Small intestine (tissue), 7 donors: ENCODE measurements at regions not wholly inside any gene's neighbourhood (a gene's known extent, or its start where the extent isn't known, plus 50 kb on each side); places are given as distances from the start of the nearest gene placed in this dataset.

Source experiments
- DNase-seq, 2 donors: peaks; one replicate each; pipeline versions ENCODE4 v3.0.0 to v3.0.0-alpha.2; 2013
- FAIRE-seq: peaks from 2 replicates; lab custom pipeline; 2012; peaks lifted over from hg19 to GRCh38; lab: Jason Lieb, UNC
- H3K27ac ChIP-seq, 3 donors: one replicate each; pipeline ENCODE4 v1.5.1; 2013; ENCODE audit warnings: low read length in 2 of 3, mild to moderate bottlenecking in 2 of 3, control low read depth in 1 of 3, inconsistent platforms in 1 of 3, low read depth in 1 of 3, moderate library complexity in 1 of 3
- H3K27me3 ChIP-seq, 3 donors: one replicate each; pipeline ENCODE4 v1.6.1; 2013; ENCODE audit warnings: low read length in 3 of 3, inconsistent platforms in 1 of 3; ENCODE audit not compliant: control insufficient read depth in 3 of 3, insufficient read depth in 3 of 3
- H3K36me3 ChIP-seq, 3 donors: one replicate each; pipeline ENCODE4 v1.6.1; 2013; ENCODE audit warnings: low read length in 3 of 3, inconsistent platforms in 1 of 3, low read depth in 1 of 3, mild to moderate bottlenecking in 1 of 3, moderate library complexity in 1 of 3; ENCODE audit not compliant: control insufficient read depth in 3 of 3, insufficient read depth in 2 of 3
- H3K4me1 ChIP-seq, 3 donors: one replicate each; pipeline ENCODE4 v1.6.1; 2013; ENCODE audit warnings: low read length in 2 of 3, inconsistent platforms in 1 of 3, low read depth in 1 of 3, mild to moderate bottlenecking in 1 of 3, moderate library complexity in 1 of 3; ENCODE audit not compliant: control insufficient read depth in 3 of 3, insufficient read depth in 2 of 3
- H3K4me3 ChIP-seq, 3 donors: one replicate each; pipeline ENCODE4 v1.5.1; 2013; ENCODE audit warnings: low read length in 3 of 3, control low read depth in 1 of 3, inconsistent platforms in 1 of 3, low read depth in 1 of 3, mild to moderate bottlenecking in 1 of 3, moderate library complexity in 1 of 3
- H3K9me3 ChIP-seq, 2 donors: one replicate each; pipeline ENCODE4 v1.6.1; 2013; ENCODE audit warnings: low read depth in 1 of 2, low read length in 1 of 2; ENCODE audit not compliant: control insufficient read depth in 2 of 2, insufficient read depth in 1 of 2
- WGBS, 3 donors: extraction: QIAGEN DNeasy Blood & Tissue Kit; methylation state at CpG; one replicate each; pipeline ENCODE4 v1.1.7; 2013; 5-methylcytosine and 5-hydroxymethylcytosine counted together
- donor health status: healthy with polysubstance abuse.
- donor health status: control.
- donor health status: control.
- donor health status: Bipolar disorder and iron deficiency.
- donor health status: healthy.

- FAIRE-seq, result no peak
- 73 to 90% (median 75%) methylated on average over 3 of the region's 3 CpGs for WGBS, 3 donors
- DNase-seq, result no peak
These were observed 252.2 kb upstream of the HABP2 start for GRCh38 chr10:113300617-113301016.

DNA sequence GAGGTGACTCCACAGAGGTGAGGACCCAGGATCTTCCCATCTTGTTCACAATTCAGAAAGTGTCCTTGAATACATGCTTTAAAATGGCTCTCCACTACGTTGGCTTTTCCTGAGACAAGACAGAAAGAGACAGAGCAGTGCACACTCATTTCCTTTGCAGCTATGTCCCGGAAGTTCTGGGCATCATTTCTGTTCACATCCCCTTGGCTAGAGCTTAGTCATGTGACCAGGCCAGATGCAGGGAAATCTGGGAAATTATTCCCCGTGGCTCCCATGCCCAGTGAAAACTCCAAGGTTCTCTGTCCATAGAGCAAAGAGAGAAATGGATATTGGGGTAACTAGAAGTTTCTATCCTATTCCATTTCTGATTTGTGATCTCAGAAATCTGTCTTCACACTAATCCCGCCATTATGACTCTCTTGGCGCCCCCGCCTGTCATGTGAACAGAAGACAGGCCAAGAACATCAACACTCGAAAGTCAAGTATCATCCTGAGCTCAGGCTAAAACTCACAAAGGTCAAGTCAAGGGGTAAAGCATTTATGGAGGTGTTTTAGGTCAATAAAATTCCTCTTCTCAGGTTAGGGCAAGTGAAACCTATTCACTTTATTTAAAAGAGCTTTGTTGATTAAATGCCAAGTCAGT is 251.4 kb upstream of the HABP2 start:
- Histone ChIP-seq H3K27ac (no peak overlapping the region), H3K4me1 (no peaks in the 10 kb centered on the region), H3K36me3 (no peaks in the 10 kb centered on the region), H3K9me3 (no peaks in the 10 kb centered on the region), H3K4me3 (no peak overlapping the region), H3K27me3 (no peaks in the 10 kb centered on the region)
- DNase-seq (no peak), FAIRE-seq (no peak)
- 81 to 87% (median 86%) methylated on average over 7 of the region's 7 CpGs for WGBS, 3 donors

More at GRCh38 chr10:113300617-113301016, 252.2 kb upstream of the HABP2 start:
- H3K36me3 ChIP-seq, result no peaks in the 10 kb centered on the region
- H3K4me1 ChIP-seq, result no peaks in the 10 kb centered on the region
- H3K27me3 ChIP-seq, result no peaks in the 10 kb centered on the region
- H3K27ac ChIP-seq, result no peak overlapping the region
- no peaks in the 10 kb centered on the region for H3K9me3 ChIP-seq
- H3K4me3 ChIP-seq, result no peak overlapping the region

DNA sequence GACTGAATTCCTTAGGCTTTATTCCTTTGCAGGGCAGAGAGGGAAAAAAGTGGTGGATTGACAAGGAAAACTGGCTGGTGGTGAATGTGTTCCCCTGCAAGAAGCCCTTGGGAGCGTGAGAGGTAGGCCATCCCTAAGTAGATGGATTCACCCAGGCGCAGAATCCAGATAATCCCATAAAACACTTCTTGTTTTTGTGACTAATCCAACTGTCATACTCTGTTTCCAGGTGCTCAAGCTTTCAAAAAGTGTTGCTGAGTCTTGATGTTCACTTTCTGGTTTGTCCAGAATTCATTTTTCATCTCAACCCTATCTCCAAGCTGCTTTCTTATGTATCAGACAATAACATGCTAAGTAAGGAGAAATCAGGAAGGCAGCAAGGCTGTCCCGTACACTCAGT is 250.8 kb upstream of the HABP2 start:
- Histone ChIP-seq H3K4me1 (no peaks in the 10 kb centered on the region), H3K36me3 (no peaks in the 10 kb centered on the region), H3K4me3 (no peak overlapping the region), H3K9me3 (no peaks in the 10 kb centered on the region), H3K27me3 (no peaks in the 10 kb centered on the region), H3K27ac (no peak overlapping the region)
- FAIRE-seq (no peak), DNase-seq (no peak)
- 86 to 92% (median 92%) methylated on average over 3 of the region's 3 CpGs for WGBS, 3 donors

- H3K4me1 ChIP-seq, result no peaks in the 10 kb centered on the region
- no peaks in the 10 kb centered on the region for H3K36me3 ChIP-seq
- H3K27ac ChIP-seq, result no peak overlapping the region
- FAIRE-seq (no peak), DNase-seq (no peak)
- WGBS, 3 donors, result 76 to 82% (median 78%) methylated on average over 7 of the region's 7 CpGs
- H3K27me3 ChIP-seq, result no peaks in the 10 kb centered on the region
- no peak overlapping the region for H3K4me3 ChIP-seq
- H3K9me3 ChIP-seq, result no peaks in the 10 kb centered on the region
These were observed 249.2 kb upstream of the HABP2 start for GRCh38 chr10:113303544-113304146.

DNA sequence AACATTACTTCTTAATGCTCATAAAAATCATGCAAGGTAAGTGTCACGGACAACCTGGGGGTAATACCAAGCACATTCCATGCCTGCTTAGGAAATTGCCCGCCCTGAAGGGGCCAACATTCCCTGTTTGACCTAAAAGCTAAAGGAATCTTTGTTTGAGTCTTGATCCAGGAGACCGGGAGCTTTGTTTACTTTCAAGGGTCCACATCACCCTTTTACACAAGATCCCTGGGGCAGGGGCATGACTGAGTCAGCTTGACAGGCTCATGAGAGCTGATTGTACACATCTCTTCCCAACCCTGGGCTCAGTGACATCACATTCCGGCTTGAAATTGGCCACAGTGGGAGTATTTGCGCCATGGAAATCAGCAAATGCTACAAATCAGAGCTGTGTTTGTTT is 248.1 kb upstream of the HABP2 start:
- 69 to 78% (median 73%) methylated on average over 5 of the region's 5 CpGs for WGBS, 3 donors
- no peaks in the 10 kb centered on the region for H3K9me3 ChIP-seq
- FAIRE-seq (no peak), DNase-seq (no peak)
- no peaks in the 10 kb centered on the region for H3K36me3 ChIP-seq
- no peak overlapping the region for H3K4me3 ChIP-seq
- no peaks in the 10 kb centered on the region for H3K27me3 ChIP-seq
- no peak overlapping the region for H3K27ac ChIP-seq
- H3K4me1 ChIP-seq, result no peaks in the 10 kb centered on the region

- Histone ChIP-seq H3K4me1 (no peaks in the 10 kb centered on the region), H3K4me3 (no peak overlapping the region), H3K27ac (no peak overlapping the region), H3K27me3 (no peaks in the 10 kb centered on the region), H3K36me3 (no peaks in the 10 kb centered on the region), H3K9me3 (no peaks in the 10 kb centered on the region)
- WGBS, 3 donors, result 54 to 77% (median 62%) methylated on average over 5 of the region's 5 CpGs
- FAIRE-seq (no peak), DNase-seq (no peak)
These were observed 247.0 kb upstream of the HABP2 start for GRCh38 chr10:113305871-113306270.

DNA sequence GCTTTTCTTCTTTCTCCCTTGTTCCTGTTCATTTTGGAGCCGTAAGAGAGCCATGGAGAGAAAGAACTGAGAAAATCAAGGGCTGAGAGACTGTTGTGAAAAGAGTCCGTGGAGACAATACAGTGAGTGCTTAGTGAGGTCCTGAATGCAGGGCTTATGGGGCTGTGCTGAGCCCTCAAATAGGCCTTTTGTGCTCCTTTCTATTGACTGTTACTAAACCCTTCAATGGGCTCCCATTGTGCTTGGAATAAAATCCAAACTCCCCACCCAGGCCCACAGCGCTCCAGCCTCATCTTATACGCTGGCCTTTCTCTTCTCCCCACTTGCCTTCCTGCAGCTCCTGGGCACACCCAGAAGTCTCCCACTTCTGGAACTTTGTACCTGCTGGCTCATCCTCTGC is 243.1 kb upstream of the HABP2 start:
- Histone ChIP-seq H3K27ac (no peak overlapping the region), H3K27me3 (no peaks in the 10 kb centered on the region), H3K4me1 (no peaks in the 10 kb centered on the region), H3K9me3 (no peaks in the 10 kb centered on the region), H3K36me3 (no peaks in the 10 kb centered on the region), H3K4me3 (no peak overlapping the region)
- 87 to 90% (median 89%) methylated on average over 4 of the region's 4 CpGs for WGBS, 3 donors
- DNase-seq, result no peak
- no peak for FAIRE-seq

DNA sequence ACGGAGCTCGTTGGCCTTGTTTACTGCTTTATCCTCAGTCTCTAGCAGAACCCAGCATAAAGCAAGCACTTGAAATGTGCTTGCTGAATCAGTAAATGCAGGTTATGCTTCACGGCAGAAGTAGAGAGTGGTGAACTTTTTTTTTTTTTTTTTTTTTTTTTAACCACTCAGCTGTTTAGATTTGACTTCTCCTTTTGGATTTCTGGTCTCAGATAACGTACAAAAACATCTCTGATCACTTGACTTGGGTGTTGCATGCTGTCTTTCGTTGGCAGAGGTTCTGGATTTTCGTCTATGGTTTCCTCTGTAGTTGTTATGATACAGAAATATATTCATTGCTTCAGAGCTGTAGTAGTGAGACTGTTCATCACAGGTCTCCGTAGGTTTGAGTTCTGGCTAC is 242.5 kb upstream of the HABP2 start:
- WGBS, 3 donors, result 55 to 67% (median 63%) methylated on average over 7 of the region's 7 CpGs
- H3K27me3 ChIP-seq, result no peaks in the 10 kb centered on the region
- no peaks in the 10 kb centered on the region for H3K36me3 ChIP-seq
- no peak overlapping the region for H3K4me3 ChIP-seq
- no peaks in the 10 kb centered on the region for H3K9me3 ChIP-seq
- H3K27ac ChIP-seq, result no peak overlapping the region
- DNase-seq (no peak), FAIRE-seq (no peak)
- H3K4me1 ChIP-seq, result no peaks in the 10 kb centered on the region
